ENCODE measurements at regions not wholly inside any gene's neighbourhood (a gene's known extent, or its start where the extent isn't known, plus 50 kb on each side); places are given as distances from the start of the nearest gene placed in this dataset.

DNA sequence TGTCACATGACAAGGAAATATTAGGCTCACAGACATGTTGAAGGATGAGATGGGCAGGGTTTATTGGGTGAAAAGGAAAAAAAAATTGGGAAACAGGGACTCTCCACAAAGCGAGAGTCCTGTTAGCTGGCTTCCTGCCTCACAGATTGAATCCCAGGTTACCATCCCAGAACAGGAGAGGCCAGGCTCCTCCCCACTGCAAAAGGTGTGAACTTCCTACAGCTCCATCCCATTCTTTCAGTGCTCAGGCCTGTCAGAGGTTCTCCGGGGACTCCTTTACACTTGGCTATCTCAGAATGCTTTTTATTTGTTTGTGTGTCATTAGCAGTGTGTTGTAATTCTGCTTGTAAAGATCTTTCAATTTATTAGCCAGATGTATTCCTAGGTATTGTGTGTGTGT lies 115.1 kb downstream of the ADTRP start:
- in situ Hi-C loops (cut with HindIII; ENCODE audit: low sequenced_read_pairs) = loop anchor here (25.0 kb wide), 1 partner anchor 949 kb away; no protein-coding TSS in a partner anchor
- no peak for DNase-seq (ENCODE audit: low read depth)
- no peak overlapping the region for H3K4me3 ChIP-seq (ENCODE audit: low read depth, low read length)
- TF ChIP-seq, protein P1, sequence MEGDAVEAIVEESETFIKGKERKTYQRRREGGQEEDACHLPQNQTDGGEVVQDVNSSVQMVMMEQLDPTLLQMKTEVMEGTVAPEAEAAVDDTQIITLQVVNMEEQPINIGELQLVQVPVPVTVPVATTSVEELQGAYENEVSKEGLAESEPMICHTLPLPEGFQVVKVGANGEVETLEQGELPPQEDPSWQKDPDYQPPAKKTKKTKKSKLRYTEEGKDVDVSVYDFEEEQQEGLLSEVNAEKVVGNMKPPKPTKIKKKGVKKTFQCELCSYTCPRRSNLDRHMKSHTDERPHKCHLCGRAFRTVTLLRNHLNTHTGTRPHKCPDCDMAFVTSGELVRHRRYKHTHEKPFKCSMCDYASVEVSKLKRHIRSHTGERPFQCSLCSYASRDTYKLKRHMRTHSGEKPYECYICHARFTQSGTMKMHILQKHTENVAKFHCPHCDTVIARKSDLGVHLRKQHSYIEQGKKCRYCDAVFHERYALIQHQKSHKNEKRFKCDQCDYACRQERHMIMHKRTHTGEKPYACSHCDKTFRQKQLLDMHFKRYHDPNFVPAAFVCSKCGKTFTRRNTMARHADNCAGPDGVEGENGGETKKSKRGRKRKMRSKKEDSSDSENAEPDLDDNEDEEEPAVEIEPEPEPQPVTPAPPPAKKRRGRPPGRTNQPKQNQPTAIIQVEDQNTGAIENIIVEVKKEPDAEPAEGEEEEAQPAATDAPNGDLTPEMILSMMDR (IDR thresholded peaks at IDR 0.05; ENCODE audit: low read depth, low read length, missing control alignments) = no peak

Data from astrocyte of the cerebellum (primary cell).